Gastroesophageal sphincter (tissue), 4 donors: ENCODE measurements at regions not wholly inside any gene's neighbourhood (a gene's known extent, or its start where the extent isn't known, plus 50 kb on each side); places are given as distances from the start of the nearest gene placed in this dataset.

Source experiments
- ATAC-seq: fragments of 150-250 bp; one replicate; pipeline ENCODE4 v1.9.1; 2016; ENCODE audit warnings: mild to moderate bottlenecking, moderate library complexity
- H3K27ac ChIP-seq, 4 donors: fragments of 200-600 bp; sonication (generic) in 3 of 4; 1 replicate in 3 of 4; 2 replicates in 1 of 4; pipeline ENCODE4 v1.5.1; 2016 to 2019
- H3K27me3 ChIP-seq: fragments of 200-600 bp; sonication (generic); one replicate; pipeline ENCODE4 v1.5.1; 2019
- H3K36me3 ChIP-seq, 2 donors: fragments of 200-600 bp; sonication (generic); one replicate each; pipeline ENCODE4 v1.5.1; 2019; ENCODE audit warnings: control low read depth in 1 of 2
- H3K4me1 ChIP-seq, 3 donors: fragments of 200-600 bp; sonication (generic); 1 replicate in 2 of 3; 2 replicates in 1 of 3; pipeline ENCODE4 v1.5.1; 2016 to 2019; ENCODE audit warnings: control low read depth in 2 of 3
- H3K4me3 ChIP-seq, 2 donors: fragments of 200-600 bp; sonication (generic); one replicate each; pipeline ENCODE4 v1.5.1; 2019; ENCODE audit warnings: mild to moderate bottlenecking in 1 of 2, moderate library complexity in 1 of 2
- H3K9me3 ChIP-seq, 3 donors: fragments of 200-600 bp; sonication (generic); one replicate each; pipeline ENCODE4 v1.5.1; 2017 to 2019; ENCODE audit warnings: control low read depth in 2 of 3
- CTCF ChIP-seq, 4 experiments: fragments of 200-600 bp in 2 of 4; fragments of 450-650 bp in 2 of 4; sonication (generic) in 1 of 4; IDR thresholded peaks; one replicate each; pipeline ENCODE4 v1.5.1; 2017 to 2019; ENCODE audit warnings: antibody characterized with exemption in 4 of 4, mild to moderate bottlenecking in 2 of 4, moderate library complexity in 2 of 4
- EP300 ChIP-seq: sonication (generic); formaldehyde crosslinking; IDR thresholded peaks from one replicate; pipeline ENCODE4 v1.6.1; 2017; ENCODE audit warnings: antibody characterized with exemption, mild to moderate bottlenecking
- POLR2A ChIP-seq, 2 donors: fragments of 450-650 bp; IDR thresholded peaks; one replicate each; pipeline ENCODE4 v1.6.1; 2017; ENCODE audit warnings: antibody characterized with exemption in 2 of 2, mild to moderate bottlenecking in 2 of 2, moderate library complexity in 1 of 2
- POLR2AphosphoS5 ChIP-seq: sonication (generic); formaldehyde crosslinking; IDR thresholded peaks from one replicate; pipeline ENCODE4 v1.6.1; 2017; ENCODE audit warnings: antibody characterized with exemption
- whole genome bisulfite sequencing, 2 donors: methylation state at CpG; one replicate each; pipeline ENCODE4 v1.1.5; 2018; ENCODE audit warnings: low coverage in 1 of 2; 5-methylcytosine and 5-hydroxymethylcytosine counted together

- no peaks in the 10 kb centered on the region for H3K9me3 ChIP-seq
- no peaks in the 10 kb centered on the region for H3K27me3 ChIP-seq
- no peak overlapping the region for H3K27ac ChIP-seq
- H3K4me3 ChIP-seq = no peak overlapping the region
- H3K36me3 ChIP-seq = no peaks in the 10 kb centered on the region
- no peaks in the 10 kb centered on the region for H3K4me1 ChIP-seq
- ATAC-seq = no peak
- 86 to 100% methylated on average over 2 of the region's 2 CpGs for WGBS, 2 donors
- TF ChIP-seq POLR2A (IDR thresholded peaks at IDR 0.05) (no peak), CTCF (IDR thresholded peaks at IDR 0.05) (no peak), EP300 (no peak)
Measured at GRCh38 chr20:18906046-18906445, 92.5 kb downstream of the SCP2D1 start.

- H3K27me3 ChIP-seq = no peaks in the 10 kb centered on the region
- no peak overlapping the region for H3K4me3 ChIP-seq
- no peak for TF ChIP-seq POLR2AphosphoS5
- TF ChIP-seq CTCF (IDR thresholded peaks at IDR 0.05) = no peak
- H3K4me1 ChIP-seq = no peaks in the 10 kb centered on the region
- no peaks in the 10 kb centered on the region for H3K36me3 ChIP-seq
- WGBS, 2 donors = 69 to 72% methylated on average over 3 to 5 of the region's 6 CpGs
- H3K27ac ChIP-seq = no peak overlapping the region
- H3K9me3 ChIP-seq = no peaks in the 10 kb centered on the region
- no peak for ATAC-seq
Measured at GRCh38 chr20:18907353-18907752, 93.8 kb downstream of the SCP2D1 start.

- TF ChIP-seq POLR2A (IDR thresholded peaks at IDR 0.05) = no peak
- no peak for TF ChIP-seq POLR2AphosphoS5
- TF ChIP-seq CTCF (IDR thresholded peaks at IDR 0.05) = no peak
- Histone ChIP-seq H3K4me3 (no peak overlapping the region), H3K27ac (no peak overlapping the region), H3K4me1 (no peaks in the 10 kb centered on the region), H3K27me3 (no peaks in the 10 kb centered on the region), H3K9me3 (no peaks in the 10 kb centered on the region), H3K36me3 (no peaks in the 10 kb centered on the region)
- 67 to 100% methylated on average over 1 to 3 of the region's 3 CpGs for WGBS, 2 donors
- no peak for ATAC-seq
Measured at GRCh38 chr20:18908109-18908508, 94.5 kb downstream of the SCP2D1 start.

- Histone ChIP-seq H3K27me3 (no peaks in the 10 kb centered on the region), H3K4me1 (no peaks in the 10 kb centered on the region), H3K27ac (no peak overlapping the region), H3K36me3 (no peaks in the 10 kb centered on the region), H3K4me3 (no peak overlapping the region), H3K9me3 (no peaks in the 10 kb centered on the region)
- ATAC-seq = no peak
- TF ChIP-seq CTCF (IDR thresholded peaks at IDR 0.05) (no peak), POLR2A (IDR thresholded peaks at IDR 0.05) (no peak), POLR2AphosphoS5 (no peak), EP300 (no peak)
Measured at GRCh38 chr20:18909254-18909653, 95.7 kb downstream of the SCP2D1 start.

- no peak for ATAC-seq
- Histone ChIP-seq H3K27ac (no peak overlapping the region), H3K9me3 (no peaks in the 10 kb centered on the region), H3K4me3 (no peak overlapping the region), H3K27me3 (no peaks in the 10 kb centered on the region), H3K36me3 (no peaks in the 10 kb centered on the region), H3K4me1 (no peaks in the 10 kb centered on the region)
- WGBS, 2 donors = 83 to 85% methylated on average over 1 of the region's 1 CpG
- TF ChIP-seq POLR2A (IDR thresholded peaks at IDR 0.05) = no peak
- TF ChIP-seq POLR2AphosphoS5 = no peak
- TF ChIP-seq CTCF (IDR thresholded peaks at IDR 0.05) = no peak
- TF ChIP-seq EP300 = no peak
Measured at GRCh38 chr20:18913701-18914100, 100.1 kb downstream of the SCP2D1 start.
